ENCODE measurements at regions not wholly inside any gene's neighbourhood (a gene's known extent, or its start where the extent isn't known, plus 50 kb on each side); places are given as distances from the start of the nearest gene placed in this dataset.

- TF ChIP-seq CTCF (IDR thresholded peaks at IDR 0.05) = no peak
- H3K4me3 ChIP-seq = no peak overlapping the region
- H3K4me1 ChIP-seq = no peaks in the 10 kb centered on the region
- no peaks in the 10 kb centered on the region for H3K9me3 ChIP-seq
- peaks cover 0 to 9% of the 10 kb centered on the region in 2 donors for H3K27me3 ChIP-seq
- H3K36me3 ChIP-seq = no peaks in the 10 kb centered on the region
- H3K27ac ChIP-seq = no peak overlapping the region
- peak in 1 of 2 donors; percentile 33 for DNase-seq
- intact Hi-C loops (cut with DNase I; ENCODE audit: low total_unique reads) = no loop called here
Measured at GRCh38 chr1:29650476-29650875, 414.2 kb downstream of the PTPRU start.

- no peak overlapping the region for H3K27ac ChIP-seq
- intact Hi-C loops (cut with DNase I; ENCODE audit: low total_unique reads) = no loop called here
- no peaks in the 10 kb centered on the region for H3K36me3 ChIP-seq
- peaks cover 0 to 9% of the 10 kb centered on the region in 2 donors for H3K27me3 ChIP-seq
- no peak for TF ChIP-seq CTCF (IDR thresholded peaks at IDR 0.05)
- H3K4me3 ChIP-seq = no peak overlapping the region
- no peaks in the 10 kb centered on the region for H3K4me1 ChIP-seq
- DNase-seq = peak in 1 of 2 donors; percentile 24
- no peaks in the 10 kb centered on the region for H3K9me3 ChIP-seq
Measured at GRCh38 chr1:29650041-29650400, 413.7 kb downstream of the PTPRU start.

GRCh38 chr1:29649189-29650040, 413.1 kb downstream of the PTPRU start:
- peak in 1 of 2 donors; percentile 20 for DNase-seq
- no peak for TF ChIP-seq CTCF (IDR thresholded peaks at IDR 0.05)
- no peak overlapping the region for H3K4me3 ChIP-seq
- no peaks in the 10 kb centered on the region for H3K4me1 ChIP-seq
- intact Hi-C loops (cut with DNase I; ENCODE audit: low total_unique reads) = no loop called here
- H3K27me3 ChIP-seq = peaks cover 0 to 9% of the 10 kb centered on the region in 2 donors
- no peaks in the 10 kb centered on the region for H3K9me3 ChIP-seq
- H3K27ac ChIP-seq = no peak overlapping the region
- no peaks in the 10 kb centered on the region for H3K36me3 ChIP-seq

- H3K27ac ChIP-seq = no peak overlapping the region
- no peak for TF ChIP-seq CTCF (IDR thresholded peaks at IDR 0.05)
- peaks cover 0 to 9% of the 10 kb centered on the region in 2 donors for H3K27me3 ChIP-seq
- DNase-seq = peak in 1 of 2 donors; percentile 31
- no peaks in the 10 kb centered on the region for H3K36me3 ChIP-seq
- H3K9me3 ChIP-seq = no peaks in the 10 kb centered on the region
- intact Hi-C loops (cut with DNase I; ENCODE audit: low total_unique reads) = no loop called here
- H3K4me1 ChIP-seq = no peaks in the 10 kb centered on the region
- H3K4me3 ChIP-seq = no peak overlapping the region
Measured at GRCh38 chr1:29648798-29649188, 412.5 kb downstream of the PTPRU start.

GRCh38 chr1:29648026-29648425, 411.7 kb downstream of the PTPRU start:
- no peak for TF ChIP-seq CTCF (IDR thresholded peaks at IDR 0.05)
- peak in 1 of 2 donors; percentile 28 for DNase-seq
- intact Hi-C loops (cut with DNase I; ENCODE audit: low total_unique reads) = no loop called here
- H3K36me3 ChIP-seq = no peaks in the 10 kb centered on the region
- no peak overlapping the region for H3K27ac ChIP-seq
- no peak overlapping the region for H3K4me3 ChIP-seq
- no peaks in the 10 kb centered on the region for H3K9me3 ChIP-seq
- no peaks in the 10 kb centered on the region for H3K4me1 ChIP-seq
- peaks cover 0 to 9% of the 10 kb centered on the region in 2 donors for H3K27me3 ChIP-seq

Measured in tibial artery (tissue), 4 donors.